Tibial nerve (tissue), 4 donors: ENCODE measurements at regions not wholly inside any gene's neighbourhood (a gene's known extent, or its start where the extent isn't known, plus 50 kb on each side); places are given as distances from the start of the nearest gene placed in this dataset.

Experiments used
- CTCF ChIP-seq, 5 experiments: fragments of 200-600 bp in 3 of 5; fragments of 450-650 bp in 2 of 5; sonication (generic) in 3 of 5; IDR thresholded peaks; one replicate each; pipeline ENCODE4 v1.5.1; 2016 to 2019; ENCODE audit warnings: antibody characterized with exemption in 5 of 5, mild to moderate bottlenecking in 3 of 5, moderate library complexity in 2 of 5
- EP300 ChIP-seq, 2 donors: sonication (generic); formaldehyde crosslinking; IDR thresholded peaks; one replicate each; pipeline ENCODE4 v1.6.1; 2017; ENCODE audit warnings: antibody characterized with exemption in 2 of 2, mild to moderate bottlenecking in 1 of 2
- POLR2A ChIP-seq, 2 donors: fragments of 450-650 bp; IDR thresholded peaks; one replicate each; pipeline ENCODE4 v1.6.1; 2017; ENCODE audit warnings: antibody characterized with exemption in 2 of 2, mild to moderate bottlenecking in 2 of 2, moderate library complexity in 2 of 2

- no peak for TF ChIP-seq EP300 (IDR thresholded peaks at IDR 0.05)
- no peak for TF ChIP-seq POLR2A (IDR thresholded peaks at IDR 0.05)
- TF ChIP-seq CTCF (IDR thresholded peaks at IDR 0.05): no peak
Measured at GRCh38 chr5:154541553-154541952, 63.5 kb upstream of the HAND1 start.
